IMR-90 (cell line): ENCODE measurements at regions not wholly inside any gene's neighbourhood (a gene's known extent, or its start where the extent isn't known, plus 50 kb on each side); places are given as distances from the start of the nearest gene placed in this dataset.
A peak's percentile ranks its signal among the peaks of the same experiment; 100 is the strongest.

ENCODE experiments used
- ATAC-seq: fragments of 200-7000 bp; cut with Tn5 transposase; 2 replicates; pipeline ENCODE4 v1.9.1; 2020; ENCODE audit warnings: low read depth, mild to moderate bottlenecking, moderate library complexity
- BruUV-seq: library from RNA; stranded (reverse); fragments of 400-500 nt; replicated peaks from 2 replicates; lab custom pipeline; 2021; lab: Mats Ljungman, UMichigan
- CTCF ChIA-PET: fragments of 300-600 bp; formaldehyde crosslinking; extraction: SDS; loops from one replicate; lab custom pipeline; 2021; ENCODE audit warnings: antibody characterized with exemption; lab: Yijun Ruan, JAX
- POLR2A ChIA-PET: fragments of 300-600 bp; sonication (Branson Sonifier 250); formaldehyde crosslinking; loops from one replicate; lab custom pipeline; 2022; ENCODE audit warnings: antibody characterized with exemption; ENCODE audit not compliant: unreplicated experiment; lab: Charles Lee
- DNase-seq: peaks from one replicate; pipeline ENCODE4 v3.0.0; 2013
- H2AFZ ChIP-seq: replicated peaks from 2 replicates; pipeline ENCODE3; 2013; ENCODE audit warnings: low read length, mild to moderate bottlenecking; ENCODE audit not compliant: poor library complexity
- H2AK5ac ChIP-seq: 2 replicates; pipeline ENCODE4 v1.6.1; 2013; ENCODE audit warnings: low read depth, low read length, inconsistent platforms
- H2AK9ac ChIP-seq: replicated peaks from 2 replicates; pipeline ENCODE3; 2013; ENCODE audit warnings: mild to moderate bottlenecking, low read depth, low read length, moderate library complexity; ENCODE audit not compliant: poor library complexity
- H2BK120ac ChIP-seq: 2 replicates; pipeline ENCODE4 v1.6.1; 2013; ENCODE audit warnings: low read depth, low read length, inconsistent platforms
- H2BK15ac ChIP-seq: 3 replicates; pipeline ENCODE4 v1.6.1; 2013; ENCODE audit warnings: low read depth, low read length, inconsistent platforms
- H2BK20ac ChIP-seq: 2 replicates; pipeline ENCODE4 v1.6.1; 2013; ENCODE audit warnings: low read depth, mild to moderate bottlenecking, inconsistent platforms, low read length, moderate library complexity
- H2BK5ac ChIP-seq: 2 replicates; pipeline ENCODE4 v1.6.1; 2013; ENCODE audit warnings: mild to moderate bottlenecking, low read depth, low read length, inconsistent platforms; ENCODE audit not compliant: poor library complexity, severe bottlenecking
- H3K14ac ChIP-seq: replicated peaks from 2 replicates; pipeline ENCODE4 v1.6.1; 2013; ENCODE audit warnings: low read depth, low read length, inconsistent platforms
- H3K18ac ChIP-seq: 2 replicates; pipeline ENCODE4 v1.6.1; 2013; ENCODE audit warnings: low read depth, low read length, control low read depth
- H3K23ac ChIP-seq: 2 replicates; pipeline ENCODE4 v1.6.1; 2013; ENCODE audit warnings: low read depth, low read length, inconsistent platforms
- H3K27ac ChIP-seq: 2 replicates; pipeline ENCODE4 v1.5.1; 2013; ENCODE audit warnings: mild to moderate bottlenecking, control low read depth, low read length; ENCODE audit not compliant: insufficient read depth
- H3K27me3 ChIP-seq: 2 replicates; pipeline ENCODE4 v1.6.1; 2013; ENCODE audit warnings: low read length; ENCODE audit not compliant: control insufficient read depth, insufficient read depth
- H3K36me3 ChIP-seq: 2 replicates; pipeline ENCODE4 v1.6.1; 2013; ENCODE audit warnings: low read length, mixed read lengths; ENCODE audit not compliant: control insufficient read depth, insufficient read depth
- H3K4ac ChIP-seq: 2 replicates; pipeline ENCODE4 v1.6.1; 2013; ENCODE audit warnings: low read depth, low read length, inconsistent platforms
- H3K4me1 ChIP-seq: 2 replicates; pipeline ENCODE4 v1.6.1; 2013; ENCODE audit warnings: low read length, mixed read lengths; ENCODE audit not compliant: control insufficient read depth, insufficient read depth
- H3K4me2 ChIP-seq: 2 replicates; pipeline ENCODE4 v1.6.1; 2013; ENCODE audit warnings: low read depth, mild to moderate bottlenecking, control low read depth, low read length, moderate library complexity
- H3K4me3 ChIP-seq: 2 replicates; pipeline ENCODE4 v1.5.1; 2013; ENCODE audit warnings: low read depth, mild to moderate bottlenecking, control low read depth, low read length, moderate library complexity; ENCODE audit not compliant: insufficient read depth
- H3K56ac ChIP-seq: 2 replicates; pipeline ENCODE4 v1.6.1; 2013; ENCODE audit warnings: low read length, inconsistent platforms; ENCODE audit not compliant: insufficient read depth; ENCODE audit errors: extremely low read depth
- H3K79me1 ChIP-seq, 2 experiments: 2 replicates each; pipeline ENCODE4 v1.6.1; 2013; ENCODE audit warnings: low read length in 2 of 2, inconsistent platforms in 1 of 2, low read depth in 1 of 2
- H3K9ac ChIP-seq: 2 replicates; pipeline ENCODE4 v1.6.1; 2013; ENCODE audit warnings: low read depth, low read length, control low read depth
- H3K9me1 ChIP-seq: 2 replicates; pipeline ENCODE4 v1.6.1; 2013; ENCODE audit warnings: low read length, inconsistent platforms; ENCODE audit not compliant: insufficient read depth
- H3K9me3 ChIP-seq: 2 replicates; pipeline ENCODE4 v1.6.1; 2013; ENCODE audit warnings: low read length; ENCODE audit not compliant: control insufficient read depth, insufficient read depth
- H4K20me1 ChIP-seq: 2 replicates; pipeline ENCODE4 v1.6.1; 2013; ENCODE audit warnings: low read length, inconsistent platforms; ENCODE audit not compliant: insufficient read depth
- H4K5ac ChIP-seq: 2 replicates; pipeline ENCODE4 v1.6.1; 2013; ENCODE audit warnings: mild to moderate bottlenecking, low read depth, low read length, control low read depth
- H4K8ac ChIP-seq, 2 experiments: 2 replicates each; pipeline ENCODE4 v1.6.1; 2013; ENCODE audit warnings: low read depth in 2 of 2, low read length in 2 of 2, control low read depth in 1 of 2, inconsistent platforms in 1 of 2
- H4K91ac ChIP-seq: 2 replicates; pipeline ENCODE4 v1.6.1; 2013; ENCODE audit warnings: low read depth, low read length, inconsistent platforms; ENCODE audit not compliant: insufficient read depth
- MXI1 ChIP-seq: IDR thresholded peaks from 2 replicates; pipeline ENCODE4 v1.6.1; 2012; ENCODE audit warnings: low read depth, mild to moderate bottlenecking, low read length, moderate library complexity, borderline replicate concordance
- NFE2L2 ChIP-seq: fragments of 150-350 bp; IDR thresholded peaks from 2 replicates; pipeline ENCODE4 v1.6.1; 2016; ENCODE audit warnings: low read depth, mild to moderate bottlenecking, low read length
- dilution Hi-C: fragments of 300-500 bp; cut with HindIII; formaldehyde crosslinking; loops from one replicate; pipeline ENCODE4 v1.14.3; 2018; ENCODE audit warnings: low sequenced_read_pairs; ENCODE audit not compliant: unreplicated experiment
- in situ Hi-C: fragments of 300-500 bp; cut with MboI; formaldehyde crosslinking; loops from 3 replicates; pipeline ENCODE4 v1.14.3; 2019; ENCODE audit warnings: low sequenced_read_pairs, inconsistent platforms, mixed read lengths
- intact Hi-C: fragments of 100-400 bp; cut with micrococcal nuclease; formaldehyde crosslinking; loops from 2 replicates; pipeline ENCODE4 v1.10.0; 2022

DNA sequence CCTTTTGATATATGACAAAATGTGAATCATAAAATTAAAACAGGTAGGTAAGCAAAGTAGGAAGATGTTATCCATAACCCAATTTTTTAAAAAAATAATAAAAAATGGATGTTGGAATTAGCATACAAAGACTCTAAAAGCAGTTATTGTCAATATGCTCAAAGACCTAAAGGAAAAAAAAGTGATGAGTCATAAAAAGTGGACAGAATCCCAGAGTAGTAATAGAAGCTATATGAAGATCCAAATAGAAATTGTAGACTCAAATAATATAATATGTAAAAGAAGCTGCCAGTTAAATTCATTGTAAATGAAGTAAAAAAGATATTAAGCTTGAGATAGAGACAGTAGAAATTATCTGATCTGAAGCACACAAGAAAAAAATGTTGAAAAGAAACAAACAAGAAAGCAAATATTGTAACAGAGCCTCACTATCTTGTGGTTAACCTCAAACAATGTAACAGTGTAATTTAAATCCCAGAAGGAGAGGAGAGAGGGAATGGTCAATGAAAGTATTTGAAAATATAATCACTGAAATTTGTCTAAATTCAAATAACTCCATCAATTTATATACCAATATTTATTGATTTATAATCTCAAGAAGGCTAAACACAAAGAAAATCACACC, 773.4 kb upstream of the RAG2 start:
- H3K18ac ChIP-seq = no peak overlapping the region
- in situ Hi-C loops (no loop called here), intact Hi-C loops (no loop called here), dilution Hi-C loops (no loop called here)
- ChIA-PET CTCF (no interaction called here), POLR2A (no interaction called here)
- no peak overlapping the region for H3K23ac ChIP-seq
- no peaks in the 10 kb centered on the region for H3K27me3 ChIP-seq
- no peak overlapping the region for H3K4ac ChIP-seq
- no peak overlapping the region for H4K5ac ChIP-seq
- no peak overlapping the region for H2AFZ ChIP-seq
- no peaks in the 10 kb centered on the region for H3K79me1 ChIP-seq
- no peaks in the 10 kb centered on the region for H4K20me1 ChIP-seq
- H2AK9ac ChIP-seq = no peak overlapping the region
- H3K9me3 ChIP-seq = no peaks in the 10 kb centered on the region
- no peak overlapping the region for H2BK15ac ChIP-seq
- no peak for DNase-seq
- no TSS peak for BruUV-seq
- no peaks in the 10 kb centered on the region for H3K4me1 ChIP-seq
- no peak overlapping the region for H3K4me2 ChIP-seq
- no peak overlapping the region for H2BK5ac ChIP-seq
- no peak overlapping the region for H2AK5ac ChIP-seq
- H3K27ac ChIP-seq = no peak overlapping the region
- no peak overlapping the region for H3K4me3 ChIP-seq
- no peak overlapping the region for H3K9ac ChIP-seq
- no peak overlapping the region for H4K91ac ChIP-seq
- no peak overlapping the region for H3K14ac ChIP-seq
- TF ChIP-seq NFE2L2 (peak; percentile 40; the same call in 1 of the 2 replicates), MXI1 (no peak)
- no peaks in the 10 kb centered on the region for H3K9me1 ChIP-seq
- H3K36me3 ChIP-seq = no peaks in the 10 kb centered on the region
- no peak overlapping the region for H4K8ac ChIP-seq
- H2BK120ac ChIP-seq = no peak overlapping the region
- no peak overlapping the region for H3K56ac ChIP-seq
- no peak overlapping the region for H2BK20ac ChIP-seq
- no peak for ATAC-seq
